ENCODE measurements at regions not wholly inside any gene's neighbourhood (a gene's known extent, or its start where the extent isn't known, plus 50 kb on each side); places are given as distances from the start of the nearest gene placed in this dataset.

- Histone ChIP-seq H3K36me3 (ENCODE audit: control insufficient read depth, insufficient read depth, low read length) (no peaks in the 10 kb centered on the region), H3K27ac (ENCODE audit: low read length) (no peak overlapping the region), H3K27me3 (ENCODE audit: control insufficient read depth, insufficient read depth, low read length) (no peaks in the 10 kb centered on the region), H3K4me3 (ENCODE audit: low read length) (no peak overlapping the region), H3K9me3 (ENCODE audit: control insufficient read depth, insufficient read depth, low read length) (no peaks in the 10 kb centered on the region), H3K4me1 (ENCODE audit: control insufficient read depth, insufficient read depth, low read length) (no peaks in the 10 kb centered on the region)
- 67% methylated on average over 1 of the region's 2 CpGs for WGBS (ENCODE audit: insufficient coverage)
- H3K9me3 Mint-ChIP-seq, result no peaks in the 10 kb centered on the region
- TF ChIP-seq CTCF (IDR thresholded peaks at IDR 0.05), result no peak
- intact Hi-C loops (cut with micrococcal nuclease), result no loop called here
- H3K36me3 Mint-ChIP-seq, result no peaks in the 10 kb centered on the region
- H3K27me3 Mint-ChIP-seq (ENCODE audit: low read depth in 2 of 2), result no peaks in the 10 kb centered on the region
- no peak overlapping the region for H3K27ac Mint-ChIP-seq
- H3K4me1 Mint-ChIP-seq, result no peaks in the 10 kb centered on the region
- no peak for DNase-seq
- H3K4me3 Mint-ChIP-seq, result no peak overlapping the region
- ATAC-seq, result no peak
Measured at GRCh38 chr11:123330948-123331347, 99.1 kb upstream of the GRAMD1B start.

- ATAC-seq (no peak), DNase-seq (no peak)
- Mint-ChIP-seq H3K27me3 (ENCODE audit: low read depth in 2 of 2) (no peaks in the 10 kb centered on the region), H3K4me3 (no peak overlapping the region), H3K4me1 (no peaks in the 10 kb centered on the region), H3K27ac (no peak overlapping the region), H3K9me3 (no peaks in the 10 kb centered on the region), H3K36me3 (no peaks in the 10 kb centered on the region)
- Histone ChIP-seq H3K36me3 (ENCODE audit: control insufficient read depth, insufficient read depth, low read length) (no peaks in the 10 kb centered on the region), H3K4me3 (ENCODE audit: low read length) (no peak overlapping the region), H3K4me1 (ENCODE audit: control insufficient read depth, insufficient read depth, low read length) (no peaks in the 10 kb centered on the region), H3K27ac (ENCODE audit: low read length) (no peak overlapping the region), H3K9me3 (ENCODE audit: control insufficient read depth, insufficient read depth, low read length) (no peaks in the 10 kb centered on the region), H3K27me3 (ENCODE audit: control insufficient read depth, insufficient read depth, low read length) (no peaks in the 10 kb centered on the region)
- intact Hi-C loops (cut with micrococcal nuclease), result no loop called here
- WGBS (ENCODE audit: insufficient coverage), result no CpG with 5 or more reads among the region's 2 CpGs
- no peak for TF ChIP-seq CTCF (IDR thresholded peaks at IDR 0.05)
Measured at GRCh38 chr11:123330471-123330870, 99.6 kb upstream of the GRAMD1B start.

- no peaks in the 10 kb centered on the region for H3K36me3 Mint-ChIP-seq
- WGBS (ENCODE audit: insufficient coverage), result 90% methylated on average over 3 of the region's 4 CpGs
- H3K9me3 ChIP-seq (ENCODE audit: control insufficient read depth, insufficient read depth, low read length), result no peaks in the 10 kb centered on the region
- no peak overlapping the region for H3K27ac ChIP-seq (ENCODE audit: low read length)
- no peaks in the 10 kb centered on the region for H3K27me3 ChIP-seq (ENCODE audit: control insufficient read depth, insufficient read depth, low read length)
- intact Hi-C loops (cut with micrococcal nuclease), result no loop called here
- H3K27ac Mint-ChIP-seq, result no peak overlapping the region
- TF ChIP-seq CTCF (IDR thresholded peaks at IDR 0.05), result no peak
- H3K9me3 Mint-ChIP-seq, result no peaks in the 10 kb centered on the region
- no peaks in the 10 kb centered on the region for H3K4me1 Mint-ChIP-seq
- ATAC-seq (no peak), DNase-seq (no peak)
- H3K36me3 ChIP-seq (ENCODE audit: control insufficient read depth, insufficient read depth, low read length), result no peaks in the 10 kb centered on the region
- no peaks in the 10 kb centered on the region for H3K4me1 ChIP-seq (ENCODE audit: control insufficient read depth, insufficient read depth, low read length)
- H3K4me3 Mint-ChIP-seq, result no peak overlapping the region
- no peaks in the 10 kb centered on the region for H3K27me3 Mint-ChIP-seq (ENCODE audit: low read depth in 2 of 2)
- H3K4me3 ChIP-seq (ENCODE audit: low read length), result no peak overlapping the region
Measured at GRCh38 chr11:123330071-123330470, 100.0 kb upstream of the GRAMD1B start.

- DNase-seq, result no peak
- no peak for TF ChIP-seq CTCF (IDR thresholded peaks at IDR 0.05)
- Mint-ChIP-seq H3K27me3 (ENCODE audit: low read depth in 2 of 2) (no peaks in the 10 kb centered on the region), H3K36me3 (no peaks in the 10 kb centered on the region), H3K4me3 (no peak overlapping the region), H3K27ac (no peak overlapping the region), H3K9me3 (no peaks in the 10 kb centered on the region), H3K4me1 (no peaks in the 10 kb centered on the region)
- Histone ChIP-seq H3K9me3 (ENCODE audit: control insufficient read depth, insufficient read depth, low read length) (no peaks in the 10 kb centered on the region), H3K27me3 (ENCODE audit: control insufficient read depth, insufficient read depth, low read length) (no peaks in the 10 kb centered on the region), H3K4me1 (ENCODE audit: control insufficient read depth, insufficient read depth, low read length) (no peaks in the 10 kb centered on the region), H3K4me3 (ENCODE audit: low read length) (no peak overlapping the region), H3K36me3 (ENCODE audit: control insufficient read depth, insufficient read depth, low read length) (no peaks in the 10 kb centered on the region), H3K27ac (ENCODE audit: low read length) (no peak overlapping the region)
- WGBS (ENCODE audit: insufficient coverage), result 43% methylated on average over 5 of the region's 5 CpGs
- intact Hi-C loops (cut with micrococcal nuclease), result no loop called here
- no peak for ATAC-seq
Measured at GRCh38 chr11:123328281-123328867, 101.7 kb upstream of the GRAMD1B start.

All from natural killer cell (primary cell).